ENCODE measurements at regions not wholly inside any gene's neighbourhood (a gene's known extent, or its start where the extent isn't known, plus 50 kb on each side); places are given as distances from the start of the nearest gene placed in this dataset.

- DNase-seq (ENCODE audit: low read depth in 2 of 2), result peak; percentile 90 to 91
Measured at GRCh38 chr3:110526777-110527727, 544.6 kb upstream of the NECTIN3 start.

GRCh38 chr3:110528305-110529121 lies 543.1 kb upstream of the NECTIN3 start:
- DNase-seq (ENCODE audit: low read depth in 2 of 2), result no peak

GRCh38 chr3:110530902-110531301 lies 540.7 kb upstream of the NECTIN3 start:
- no peak for DNase-seq (ENCODE audit: low read depth in 2 of 2)

GRCh38 chr3:110533089-110533488 lies 538.5 kb upstream of the NECTIN3 start:
- no peak for DNase-seq (ENCODE audit: low read depth in 2 of 2)

- DNase-seq (ENCODE audit: low read depth in 2 of 2), result peak; percentile 22 to 35
Measured at GRCh38 chr3:110542552-110543150, 529.0 kb upstream of the NECTIN3 start.

GRCh38 chr3:110544730-110545129 lies 526.9 kb upstream of the NECTIN3 start:
- DNase-seq (ENCODE audit: low read depth in 2 of 2), result no peak

- no peak for DNase-seq (ENCODE audit: low read depth in 2 of 2)
Measured at GRCh38 chr3:110550511-110550910, 521.1 kb upstream of the NECTIN3 start.

- no peak for DNase-seq (ENCODE audit: low read depth in 2 of 2)
Measured at GRCh38 chr3:110562621-110563020, 509.0 kb upstream of the NECTIN3 start.

- no peak for DNase-seq (ENCODE audit: low read depth in 2 of 2)
Measured at GRCh38 chr3:110564674-110565073, 506.9 kb upstream of the NECTIN3 start.

GRCh38 chr3:110567029-110567428 lies 504.6 kb upstream of the NECTIN3 start:
- no peak for DNase-seq (ENCODE audit: low read depth in 2 of 2)

- DNase-seq (ENCODE audit: low read depth in 2 of 2), result peak; percentile 72 to 76
Measured at GRCh38 chr3:110568246-110568645, 503.4 kb upstream of the NECTIN3 start.

GRCh38 chr3:110569073-110569472 lies 502.5 kb upstream of the NECTIN3 start:
- DNase-seq (ENCODE audit: low read depth in 2 of 2), result no peak

- no peak for DNase-seq (ENCODE audit: low read depth in 2 of 2)
Measured at GRCh38 chr3:110575702-110576101, 495.9 kb upstream of the NECTIN3 start.

GRCh38 chr3:110576960-110577359 lies 494.7 kb upstream of the NECTIN3 start:
- peak; percentile 83 to 85 for DNase-seq (ENCODE audit: low read depth in 2 of 2)

- no peak for DNase-seq (ENCODE audit: low read depth in 2 of 2)
Measured at GRCh38 chr3:110577854-110578253, 493.8 kb upstream of the NECTIN3 start.

GRCh38 chr3:110579840-110580550 lies 491.6 kb upstream of the NECTIN3 start:
- DNase-seq (ENCODE audit: low read depth in 2 of 2), result no peak

- DNase-seq (ENCODE audit: low read depth in 2 of 2), result no peak
Measured at GRCh38 chr3:110583373-110583935, 488.2 kb upstream of the NECTIN3 start.

GRCh38 chr3:110588906-110589305 lies 482.7 kb upstream of the NECTIN3 start:
- no peak for DNase-seq (ENCODE audit: low read depth in 2 of 2)

GRCh38 chr3:110589341-110589740 lies 482.3 kb upstream of the NECTIN3 start:
- no peak for DNase-seq (ENCODE audit: low read depth in 2 of 2)

- no peak for DNase-seq (ENCODE audit: low read depth in 2 of 2)
Measured at GRCh38 chr3:110593749-110594148, 477.9 kb upstream of the NECTIN3 start.

- DNase-seq (ENCODE audit: low read depth in 2 of 2), result peak in 1 of 2 experiments; percentile 43
Measured at GRCh38 chr3:110598847-110599490, 472.6 kb upstream of the NECTIN3 start.
